HL-60 (cell line): ENCODE measurements at regions not wholly inside any gene's neighbourhood (a gene's known extent, or its start where the extent isn't known, plus 50 kb on each side); places are given as distances from the start of the nearest gene placed in this dataset.

Experiments
- POLR2AphosphoS5 ChIP-seq: IDR thresholded peaks from 2 replicates; pipeline ENCODE4 v1.6.1; 2012; ENCODE audit warnings: low read depth
- TF ChIP-seq, protein P1 (sequence below): IDR thresholded peaks from one replicate; pipeline ENCODE4 v1.5.1; 2011; ENCODE audit warnings: low read length, control low read depth, inconsistent platforms; ENCODE audit not compliant: insufficient read depth

DNA sequence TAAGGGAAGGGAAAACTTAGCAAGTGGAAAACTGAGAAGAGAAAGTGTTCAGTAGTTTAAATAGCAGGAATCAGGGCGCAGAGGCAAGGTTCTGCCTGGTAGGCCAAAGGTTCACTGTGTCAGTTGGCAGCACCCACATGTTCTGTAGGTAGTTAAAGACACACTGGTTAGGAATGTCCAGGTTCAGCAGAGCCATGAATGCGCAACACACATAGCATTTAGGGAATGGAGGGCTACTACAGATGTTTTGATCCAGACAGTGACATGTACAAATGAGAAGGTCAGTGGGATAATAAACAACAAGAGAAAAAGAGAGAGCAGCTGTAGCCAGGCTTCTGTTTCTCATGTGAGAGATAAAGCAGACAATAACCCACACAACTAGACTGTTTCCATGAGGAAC, 56.2 kb upstream of the ARHGAP42 start:
- TF ChIP-seq POLR2AphosphoS5: no peak
- TF ChIP-seq, protein P1, sequence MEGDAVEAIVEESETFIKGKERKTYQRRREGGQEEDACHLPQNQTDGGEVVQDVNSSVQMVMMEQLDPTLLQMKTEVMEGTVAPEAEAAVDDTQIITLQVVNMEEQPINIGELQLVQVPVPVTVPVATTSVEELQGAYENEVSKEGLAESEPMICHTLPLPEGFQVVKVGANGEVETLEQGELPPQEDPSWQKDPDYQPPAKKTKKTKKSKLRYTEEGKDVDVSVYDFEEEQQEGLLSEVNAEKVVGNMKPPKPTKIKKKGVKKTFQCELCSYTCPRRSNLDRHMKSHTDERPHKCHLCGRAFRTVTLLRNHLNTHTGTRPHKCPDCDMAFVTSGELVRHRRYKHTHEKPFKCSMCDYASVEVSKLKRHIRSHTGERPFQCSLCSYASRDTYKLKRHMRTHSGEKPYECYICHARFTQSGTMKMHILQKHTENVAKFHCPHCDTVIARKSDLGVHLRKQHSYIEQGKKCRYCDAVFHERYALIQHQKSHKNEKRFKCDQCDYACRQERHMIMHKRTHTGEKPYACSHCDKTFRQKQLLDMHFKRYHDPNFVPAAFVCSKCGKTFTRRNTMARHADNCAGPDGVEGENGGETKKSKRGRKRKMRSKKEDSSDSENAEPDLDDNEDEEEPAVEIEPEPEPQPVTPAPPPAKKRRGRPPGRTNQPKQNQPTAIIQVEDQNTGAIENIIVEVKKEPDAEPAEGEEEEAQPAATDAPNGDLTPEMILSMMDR: no peak
